GM21381 (cell line): ENCODE measurements at regions not wholly inside any gene's neighbourhood (a gene's known extent, or its start where the extent isn't known, plus 50 kb on each side); places are given as distances from the start of the nearest gene placed in this dataset.

Source experiments
- ATAC-seq: cut with Tn5 transposase; IDR thresholded peaks from one replicate; pipeline ENCODE4 v1.9.1; 2021; ENCODE audit warnings: mild to moderate bottlenecking, moderate library complexity; ENCODE audit not compliant: unreplicated experiment

- ATAC-seq, result no peak
Measured at GRCh38 chr5:6176102-6176693, 202.1 kb downstream of the MED10 start.

GRCh38 chr5:6175172-6175854, 203.0 kb downstream of the MED10 start:
- ATAC-seq, result no peak

DNA sequence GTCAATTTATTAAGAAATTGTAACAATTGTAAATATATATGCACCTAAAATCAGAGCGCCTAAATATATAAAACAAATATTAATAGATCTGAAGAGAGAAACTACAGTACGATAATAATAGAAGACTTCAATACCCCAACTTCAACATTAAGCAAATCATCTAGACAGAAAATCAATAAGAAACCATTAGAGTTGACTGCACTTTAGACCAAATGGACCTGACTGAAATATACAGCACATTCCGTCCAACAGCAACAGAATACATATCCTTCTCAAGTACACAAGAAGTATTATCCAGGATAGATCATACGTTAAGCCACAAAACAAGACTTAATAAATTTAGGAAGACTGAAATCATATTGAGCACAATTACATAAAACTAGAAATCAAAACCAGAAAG, 208.7 kb downstream of the MED10 start:
- no peak for ATAC-seq

- no peak for ATAC-seq
Measured at GRCh38 chr5:6166698-6167394, 211.5 kb downstream of the MED10 start.

- ATAC-seq, result no peak
Measured at GRCh38 chr5:6163913-6164312, 214.4 kb downstream of the MED10 start.

DNA sequence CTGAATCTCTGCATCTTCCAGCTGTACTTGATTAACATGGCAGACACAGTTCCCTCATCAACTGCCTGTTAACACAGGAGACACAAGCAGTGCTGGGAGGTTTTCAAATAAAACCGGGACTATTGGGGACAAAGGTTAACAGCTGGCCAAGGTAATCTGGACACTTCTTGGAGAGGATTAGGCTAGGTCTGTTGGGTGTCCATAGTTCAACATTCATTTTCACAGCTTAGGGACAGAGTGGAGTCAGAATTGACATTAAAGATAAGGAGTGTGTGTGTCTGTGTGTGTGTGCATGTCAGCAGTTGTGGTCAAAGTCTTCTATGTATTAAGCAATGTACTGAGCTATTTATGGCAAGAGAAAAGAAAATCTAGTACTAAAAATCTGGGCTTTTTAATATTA, 216.2 kb downstream of the MED10 start:
- ATAC-seq, result no peak

- no peak for ATAC-seq
Measured at GRCh38 chr5:6161257-6161656, 217.1 kb downstream of the MED10 start.

DNA sequence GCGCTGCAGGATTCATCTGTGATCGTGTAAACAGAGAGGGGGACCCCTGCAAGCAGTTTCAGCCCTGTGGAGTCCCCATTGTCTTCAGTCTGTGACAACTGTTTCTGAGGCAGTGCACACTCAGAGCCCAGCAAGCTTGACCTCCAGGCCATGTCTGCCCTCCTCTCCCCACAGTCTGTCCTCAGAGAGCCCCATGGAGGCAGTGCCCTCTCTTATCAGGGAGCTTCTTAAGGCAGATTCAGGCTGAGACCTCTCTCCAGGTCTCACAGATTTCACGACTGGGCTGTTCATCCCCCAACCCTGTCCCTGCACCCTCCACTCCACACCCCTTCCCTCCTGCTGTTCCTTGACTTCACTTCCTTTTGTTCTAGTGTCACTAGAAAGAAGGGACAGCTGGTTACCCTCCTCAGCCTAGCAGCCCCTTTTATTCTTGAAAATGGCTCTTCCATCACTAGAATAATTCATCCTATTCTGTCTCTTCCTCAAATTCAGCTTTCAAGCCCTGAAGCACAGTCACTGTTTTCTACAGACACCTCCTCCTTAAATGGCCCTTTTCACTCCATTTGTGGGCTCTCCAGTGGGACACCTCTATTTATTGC, 218.4 kb downstream of the MED10 start:
- ATAC-seq, result no peak

DNA sequence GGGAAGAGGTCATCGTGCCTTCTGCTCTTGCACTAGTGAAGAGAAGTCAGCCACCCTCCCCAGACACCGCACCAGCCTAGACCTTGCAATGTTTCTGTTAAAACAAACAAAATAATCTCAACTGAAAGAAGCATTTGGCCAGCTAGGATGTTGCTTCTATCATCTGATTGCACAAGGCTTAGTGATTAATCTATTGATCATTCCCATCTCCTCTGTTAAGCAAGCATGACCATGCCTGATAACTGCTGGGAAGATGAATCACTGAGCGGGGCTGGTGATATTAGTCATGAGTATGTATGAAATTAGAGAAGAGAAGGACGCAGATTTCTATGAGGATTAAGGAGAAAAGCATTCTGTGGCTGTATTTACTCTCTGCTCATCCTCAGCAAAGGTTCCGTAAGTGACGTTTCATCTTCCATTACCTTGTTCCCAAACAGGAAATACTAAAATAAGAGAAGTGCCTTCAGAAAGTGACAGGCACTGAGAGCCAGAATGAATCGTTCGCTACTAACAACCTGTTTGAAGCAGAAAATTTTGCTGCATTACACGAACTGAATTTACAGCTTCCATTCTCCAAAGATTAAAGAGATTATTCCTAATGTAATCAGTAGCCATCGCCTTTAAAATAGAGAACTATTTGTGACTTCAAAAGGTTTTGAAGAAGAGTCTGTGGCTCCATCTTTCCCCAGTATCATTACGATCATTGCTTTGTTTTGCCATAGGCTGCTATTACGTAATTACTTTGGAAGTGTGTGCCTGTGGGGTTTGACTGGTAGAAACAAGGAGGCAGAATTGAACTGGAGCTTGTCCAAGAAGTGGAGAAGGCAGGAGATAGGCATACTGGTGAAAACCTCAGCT, 219.1 kb downstream of the MED10 start:
- no peak for ATAC-seq

GRCh38 chr5:6154216-6154615, 224.1 kb downstream of the MED10 start:
- ATAC-seq, result no peak

DNA sequence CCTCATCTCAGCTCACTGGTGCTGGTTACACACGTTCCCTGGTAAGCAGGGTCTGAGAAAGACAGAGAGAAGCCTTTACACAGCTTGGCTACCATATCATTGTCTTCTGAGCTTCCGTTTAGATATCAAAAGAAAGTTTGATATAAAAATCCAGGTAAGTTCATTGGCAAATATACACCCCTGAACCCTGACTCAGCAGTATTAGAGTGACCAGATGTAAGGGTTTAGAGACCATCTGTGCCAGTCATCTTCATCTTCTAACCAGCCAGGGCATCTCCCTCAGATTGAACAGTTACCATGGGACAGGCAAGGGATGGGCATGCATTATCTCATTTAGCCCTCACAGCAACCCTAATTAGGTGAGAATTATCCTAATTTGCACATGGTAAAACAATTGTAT, 232.1 kb downstream of the MED10 start:
- ATAC-seq, result no peak

DNA sequence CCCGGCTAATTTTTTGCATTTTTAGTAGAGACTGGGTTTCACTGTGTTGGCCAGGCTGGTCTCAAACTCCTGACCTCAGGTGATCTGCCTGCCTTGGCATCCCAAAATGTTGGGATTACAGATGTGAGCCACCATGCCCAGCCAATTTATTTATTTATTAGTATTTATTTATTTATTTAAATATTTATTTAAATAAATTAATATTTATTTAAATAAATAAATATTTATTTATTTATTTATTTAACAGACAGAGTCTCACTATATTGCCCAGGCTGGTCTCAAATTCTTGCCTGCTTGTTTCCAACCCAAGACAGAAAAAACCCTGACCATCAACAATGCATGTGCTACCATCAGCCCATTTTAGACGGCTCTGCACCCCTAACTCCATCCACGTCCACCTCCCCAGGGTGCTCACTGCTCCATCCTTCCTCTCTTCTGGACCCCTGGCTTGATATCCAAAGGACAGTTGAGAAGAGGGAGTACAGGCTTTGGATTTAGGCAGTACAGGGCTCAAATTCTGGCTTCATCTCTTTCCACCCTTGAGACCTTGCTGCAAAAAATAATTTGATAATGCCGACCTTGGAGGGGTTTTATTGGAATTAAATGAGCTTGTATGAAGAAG, 232.6 kb downstream of the MED10 start:
- ATAC-seq, result no peak

DNA sequence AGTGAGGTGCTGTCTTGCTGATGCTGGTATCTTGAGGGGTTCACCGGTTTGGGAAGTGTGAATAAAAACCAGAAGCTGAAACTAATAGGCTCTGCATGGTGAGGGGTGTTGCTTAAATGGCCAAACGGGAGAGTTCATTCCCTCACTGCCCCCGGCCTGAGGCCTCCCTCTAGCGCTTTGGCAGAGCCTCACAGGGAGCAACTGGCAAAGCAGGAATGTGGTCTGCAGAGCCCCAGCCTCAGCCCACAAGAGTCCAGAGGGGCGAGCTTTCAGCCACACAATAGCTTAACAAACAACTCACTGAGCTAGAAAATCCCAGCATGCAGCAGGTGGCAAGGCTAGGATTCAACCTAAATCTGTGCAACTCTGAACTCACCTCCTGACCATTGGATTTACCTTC, 234.8 kb downstream of the MED10 start:
- ATAC-seq, result no peak

- no peak for ATAC-seq
Measured at GRCh38 chr5:6142353-6142752, 236.0 kb downstream of the MED10 start.

DNA sequence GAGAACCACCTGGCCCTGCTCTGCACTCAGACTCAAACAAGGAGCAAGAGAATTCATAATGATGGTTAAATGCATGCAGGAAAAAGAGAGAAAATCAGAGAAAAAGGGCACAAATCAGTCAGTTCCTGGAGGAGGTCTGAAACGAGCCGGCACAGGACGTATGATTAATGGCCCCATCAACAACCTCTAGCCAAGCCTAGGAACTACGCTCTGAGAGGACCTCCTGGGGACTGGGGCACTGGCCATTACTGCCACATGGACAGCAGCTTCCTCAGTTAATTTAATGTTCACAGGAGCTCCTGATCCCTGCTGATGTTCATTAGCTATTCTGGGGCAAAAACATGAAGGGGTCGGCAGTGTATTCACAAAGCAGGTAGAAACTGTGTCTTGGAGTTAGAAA, 238.1 kb downstream of the MED10 start:
- ATAC-seq, result no peak

GRCh38 chr5:6135977-6136376, 242.4 kb downstream of the MED10 start:
- no peak for ATAC-seq

DNA sequence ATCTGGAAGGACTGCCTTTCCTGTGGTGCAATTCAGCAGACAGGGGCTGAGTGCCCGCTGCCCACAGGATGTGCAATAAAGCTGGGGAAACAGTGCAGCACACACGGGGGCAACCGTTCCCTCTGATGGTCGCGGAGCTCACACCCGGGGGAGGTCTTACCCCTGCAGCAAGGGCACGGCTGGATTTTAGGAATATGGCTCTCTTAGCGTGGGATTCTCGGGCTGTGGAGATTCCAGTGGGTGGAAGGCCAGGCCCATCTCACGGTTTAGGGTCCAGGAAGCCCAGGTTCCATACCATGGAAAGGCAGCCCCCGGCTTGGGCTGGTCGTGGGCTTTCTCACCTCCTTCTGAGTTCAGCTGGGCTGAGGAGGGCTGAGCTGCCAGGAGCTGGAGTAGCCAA, 244.1 kb downstream of the MED10 start:
- no peak for ATAC-seq

DNA sequence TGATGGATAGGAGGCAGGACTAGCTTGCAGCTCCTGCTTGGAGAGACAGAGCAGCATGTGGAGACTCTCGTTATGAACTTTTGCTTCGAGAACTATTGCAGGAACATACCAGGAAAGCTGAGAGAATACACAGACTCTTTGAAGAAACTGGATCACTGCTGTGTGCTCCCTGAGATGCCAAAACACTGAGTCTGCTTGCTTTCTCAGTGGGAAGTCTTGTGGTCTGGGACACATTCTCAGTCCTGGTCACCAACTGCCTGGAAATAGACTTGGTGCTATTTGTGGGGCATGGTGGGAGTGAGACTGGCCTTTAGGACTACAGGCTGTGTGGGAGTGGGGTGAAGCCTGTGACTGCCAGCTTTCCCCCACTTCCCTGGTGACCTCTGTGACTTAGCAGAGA, 252.6 kb downstream of the MED10 start:
- no peak for ATAC-seq

- ATAC-seq, result no peak
Measured at GRCh38 chr5:6118691-6119090, 259.7 kb downstream of the MED10 start.

DNA sequence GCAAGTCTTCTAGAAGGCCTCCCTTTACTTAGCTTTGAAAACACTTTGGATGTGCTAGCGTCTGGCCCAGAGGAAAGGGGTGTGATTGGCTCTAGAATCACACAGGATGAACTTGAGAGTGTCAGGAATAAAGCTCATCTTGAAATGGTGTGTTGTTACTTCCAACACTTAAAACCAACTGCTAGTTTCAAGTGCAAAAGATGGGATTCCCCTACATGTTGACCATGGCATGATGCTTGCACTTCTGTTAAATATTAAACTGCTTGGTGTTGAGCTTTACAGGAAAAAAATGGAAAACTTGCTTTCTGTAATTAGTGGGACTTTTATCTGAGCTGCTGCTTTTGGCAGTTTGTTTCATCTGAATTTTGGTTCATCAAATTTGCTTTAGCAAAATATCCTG, 261.1 kb downstream of the MED10 start:
- no peak for ATAC-seq

- no peak for ATAC-seq
Measured at GRCh38 chr5:6115852-6116251, 262.5 kb downstream of the MED10 start.
